ENCODE measurements at regions not wholly inside any gene's neighbourhood (a gene's known extent, or its start where the extent isn't known, plus 50 kb on each side); places are given as distances from the start of the nearest gene placed in this dataset.
"Not testable (repeated sequence)": the region's sequence is repeated elsewhere in the genome, so short reads cannot be mapped to it uniquely, and the experiment has no call there.

DNA sequence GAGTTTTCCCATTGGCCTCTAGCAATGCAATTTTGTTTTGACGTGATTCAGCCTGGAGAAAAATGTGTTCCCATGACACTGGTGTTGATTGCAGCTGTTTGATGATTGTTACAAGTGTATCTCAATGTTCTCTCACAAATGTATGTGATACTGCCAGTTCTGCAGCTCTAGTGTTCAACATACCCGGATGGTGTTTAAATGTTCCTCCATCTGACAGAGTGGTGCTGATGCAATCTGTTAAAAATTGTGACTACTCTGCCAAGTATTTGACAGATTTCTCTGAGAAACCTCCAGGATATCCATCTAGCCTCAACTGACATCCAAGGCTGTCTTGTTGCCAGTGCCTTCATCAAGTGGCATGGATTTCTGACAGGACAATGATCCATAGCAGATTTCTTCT is 657.2 kb upstream of the DIAPH2 start:
- FAIRE-seq (no peak), DNase-seq (no peak)
- no peaks in the 10 kb centered on the region for H3K4me1 ChIP-seq (ENCODE audit: control insufficient read depth in 3 of 3, insufficient read depth in 2 of 3, low read depth in 1 of 3, low read length in 2 of 3)
- no peak overlapping the region for H3K27ac ChIP-seq (ENCODE audit: low read depth in 1 of 3, low read length in 2 of 3)
- no peaks in the 10 kb centered on the region for H3K36me3 ChIP-seq (ENCODE audit: control insufficient read depth in 3 of 3, insufficient read depth in 2 of 3, low read depth in 1 of 3, low read length in 3 of 3)
- H3K9me3 ChIP-seq (ENCODE audit: control insufficient read depth in 2 of 2, insufficient read depth in 1 of 2, low read depth in 1 of 2, low read length in 1 of 2), result no peaks in the 10 kb centered on the region
- 58 to 69% (median 63%) methylated on average over 2 of the region's 2 CpGs for WGBS, 3 donors
- no peak overlapping the region for H3K4me3 ChIP-seq (ENCODE audit: low read depth in 1 of 3, low read length in 3 of 3)
- H3K27me3 ChIP-seq (ENCODE audit: control insufficient read depth in 3 of 3, insufficient read depth in 3 of 3, low read length in 3 of 3), result no peaks in the 10 kb centered on the region

DNA sequence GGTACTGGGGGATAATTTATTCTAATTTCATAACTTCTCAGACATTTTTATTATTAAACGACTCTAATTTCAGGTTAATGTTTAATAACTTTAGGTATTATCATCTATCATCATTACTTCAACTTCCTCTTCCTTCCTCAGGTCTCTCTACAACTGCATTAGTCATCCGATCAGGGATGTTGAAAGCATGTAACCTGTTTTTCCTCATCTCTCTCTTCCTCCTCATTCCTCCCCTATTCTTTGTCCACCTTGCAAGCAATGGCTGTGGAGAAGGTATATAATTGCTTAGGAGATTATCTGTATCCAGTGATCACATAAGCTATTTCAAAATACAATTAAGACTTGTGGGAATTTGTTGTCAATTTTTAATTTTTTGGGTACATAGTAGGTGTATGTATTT is 632.6 kb upstream of the DIAPH2 start:
- DNase-seq, result no peak
- no peaks in the 10 kb centered on the region for H3K27me3 ChIP-seq (ENCODE audit: control insufficient read depth in 3 of 3, insufficient read depth in 3 of 3, low read length in 3 of 3)
- H3K27ac ChIP-seq (ENCODE audit: low read depth in 1 of 3, low read length in 2 of 3), result no peak overlapping the region
- no peaks in the 10 kb centered on the region for H3K36me3 ChIP-seq (ENCODE audit: control insufficient read depth in 3 of 3, insufficient read depth in 2 of 3, low read depth in 1 of 3, low read length in 3 of 3)
- no peak for FAIRE-seq
- no peaks in the 10 kb centered on the region for H3K9me3 ChIP-seq (ENCODE audit: control insufficient read depth in 2 of 2, insufficient read depth in 1 of 2, low read depth in 1 of 2, low read length in 1 of 2)
- 42 to 62% (median 44%) methylated on average over 2 of the region's 2 CpGs for WGBS, 3 donors
- no peaks in the 10 kb centered on the region for H3K4me1 ChIP-seq (ENCODE audit: control insufficient read depth in 3 of 3, insufficient read depth in 2 of 3, low read depth in 1 of 3, low read length in 2 of 3)
- no peak overlapping the region for H3K4me3 ChIP-seq (ENCODE audit: low read depth in 1 of 3, low read length in 3 of 3)

DNA sequence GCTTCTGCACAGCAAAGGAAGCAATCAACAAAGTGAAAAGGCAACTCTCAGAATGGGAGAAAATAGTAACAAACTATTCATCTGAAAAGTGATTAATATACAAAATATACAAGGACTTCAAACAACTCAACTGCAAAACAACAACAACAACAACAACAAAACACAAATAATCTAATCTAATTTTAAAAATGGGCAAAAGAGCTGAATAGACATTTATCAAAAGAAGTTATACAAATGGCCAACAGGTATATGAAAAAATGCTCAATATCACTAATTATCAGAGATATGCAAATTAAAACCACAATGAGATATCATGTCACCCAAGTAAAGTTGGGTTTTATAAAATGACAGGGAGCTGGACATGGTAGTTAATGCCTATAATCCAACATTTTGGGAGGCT is 602.8 kb upstream of the DIAPH2 start:
- Histone ChIP-seq H3K4me1 (ENCODE audit: control insufficient read depth in 3 of 3, insufficient read depth in 2 of 3, low read depth in 1 of 3, low read length in 2 of 3) (no peaks in the 10 kb centered on the region), H3K27ac (ENCODE audit: low read depth in 1 of 3, low read length in 2 of 3) (no peak overlapping the region), H3K27me3 (ENCODE audit: control insufficient read depth in 3 of 3, insufficient read depth in 3 of 3, low read length in 3 of 3) (no peaks in the 10 kb centered on the region), H3K36me3 (ENCODE audit: control insufficient read depth in 3 of 3, insufficient read depth in 2 of 3, low read depth in 1 of 3, low read length in 3 of 3) (no peaks in the 10 kb centered on the region), H3K9me3 (ENCODE audit: control insufficient read depth in 2 of 2, insufficient read depth in 1 of 2, low read depth in 1 of 2, low read length in 1 of 2) (no peaks in the 10 kb centered on the region), H3K4me3 (ENCODE audit: low read depth in 1 of 3, low read length in 3 of 3) (no peak overlapping the region)
- FAIRE-seq (no peak), DNase-seq (no peak)

DNA sequence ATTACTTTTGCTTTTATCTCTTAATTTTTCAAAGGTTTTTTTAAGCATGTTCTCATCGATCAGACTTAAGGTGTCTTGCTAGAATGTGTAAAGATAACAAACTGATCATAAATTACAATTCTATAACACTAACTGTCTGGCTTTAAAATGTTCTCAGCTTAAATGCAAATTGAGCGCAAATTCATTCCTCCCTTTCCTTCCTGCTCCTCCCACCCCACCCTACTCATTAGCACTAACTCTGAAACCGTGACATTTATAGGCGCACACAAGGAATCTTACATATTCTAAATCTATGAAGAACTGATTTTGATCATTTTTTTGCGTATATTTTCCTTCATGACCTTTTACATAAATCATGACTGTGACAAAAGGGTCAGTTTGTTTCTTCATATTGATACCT is 590.0 kb upstream of the DIAPH2 start:
- FAIRE-seq (no peak), DNase-seq (no peak)
- Histone ChIP-seq H3K4me1 (ENCODE audit: control insufficient read depth in 3 of 3, insufficient read depth in 2 of 3, low read depth in 1 of 3, low read length in 2 of 3) (no peaks in the 10 kb centered on the region), H3K9me3 (ENCODE audit: control insufficient read depth in 2 of 2, insufficient read depth in 1 of 2, low read depth in 1 of 2, low read length in 1 of 2) (no peaks in the 10 kb centered on the region), H3K36me3 (ENCODE audit: control insufficient read depth in 3 of 3, insufficient read depth in 2 of 3, low read depth in 1 of 3, low read length in 3 of 3) (no peaks in the 10 kb centered on the region), H3K4me3 (ENCODE audit: low read depth in 1 of 3, low read length in 3 of 3) (no peak overlapping the region), H3K27ac (ENCODE audit: low read depth in 1 of 3, low read length in 2 of 3) (no peak overlapping the region), H3K27me3 (ENCODE audit: control insufficient read depth in 3 of 3, insufficient read depth in 3 of 3, low read length in 3 of 3) (no peaks in the 10 kb centered on the region)
- WGBS, 3 donors, result 76 to 90% (median 78%) methylated on average over 5 of the region's 5 CpGs

DNA sequence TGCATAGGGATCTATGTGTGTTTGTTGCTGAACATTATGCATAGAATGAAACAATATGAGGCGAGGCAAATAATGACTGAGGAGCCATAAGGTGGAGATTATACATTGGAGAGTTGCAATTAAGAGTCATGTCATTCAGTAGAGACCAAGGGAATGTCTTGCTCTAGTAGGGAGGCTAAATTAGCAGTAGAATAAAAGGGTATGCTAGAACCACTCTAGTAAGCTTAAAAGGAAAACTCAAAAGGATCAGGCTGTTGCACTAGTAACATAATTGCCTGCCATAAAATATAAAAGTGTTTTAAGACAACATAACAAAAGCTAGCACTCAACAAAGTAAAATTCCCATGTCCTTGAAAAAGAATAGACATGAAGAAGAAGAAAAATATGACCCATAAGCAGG is 586.2 kb upstream of the DIAPH2 start:
- WGBS, 3 donors, result 59 to 93% (median 63%) methylated on average over 1 of the region's 1 CpG
- H3K4me1 ChIP-seq (ENCODE audit: control insufficient read depth in 3 of 3, insufficient read depth in 2 of 3, low read depth in 1 of 3, low read length in 2 of 3), result no peaks in the 10 kb centered on the region
- no peak overlapping the region for H3K4me3 ChIP-seq (ENCODE audit: low read depth in 1 of 3, low read length in 3 of 3)
- DNase-seq (no peak), FAIRE-seq (no peak)
- H3K9me3 ChIP-seq (ENCODE audit: control insufficient read depth in 2 of 2, insufficient read depth in 1 of 2, low read depth in 1 of 2, low read length in 1 of 2), result peaks cover 0 to 3% of the 10 kb centered on the region in 2 donors
- H3K27me3 ChIP-seq (ENCODE audit: control insufficient read depth in 3 of 3, insufficient read depth in 3 of 3, low read length in 3 of 3), result no peaks in the 10 kb centered on the region
- no peaks in the 10 kb centered on the region for H3K36me3 ChIP-seq (ENCODE audit: control insufficient read depth in 3 of 3, insufficient read depth in 2 of 3, low read depth in 1 of 3, low read length in 3 of 3)
- H3K27ac ChIP-seq (ENCODE audit: low read depth in 1 of 3, low read length in 2 of 3), result no peak overlapping the region

DNA sequence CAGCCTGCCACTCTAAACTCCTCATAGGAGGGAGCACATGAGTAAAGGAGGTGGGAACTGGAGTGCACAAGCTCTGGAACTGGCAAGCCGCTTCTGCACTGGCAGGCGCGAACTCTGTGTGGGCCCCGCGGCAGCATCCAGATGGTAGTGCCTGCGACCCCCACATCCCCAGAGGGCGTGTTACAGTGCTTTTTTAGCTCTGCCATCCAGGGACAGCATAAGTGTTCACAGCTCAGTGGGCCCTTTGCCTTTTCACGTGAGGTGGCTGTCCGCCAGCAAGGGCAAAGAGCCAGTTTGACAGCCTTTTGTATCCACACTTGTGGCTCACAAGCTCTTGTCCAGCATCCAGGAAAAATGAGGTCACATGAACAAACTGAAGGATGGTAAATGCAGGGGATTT is 581.6 kb upstream of the DIAPH2 start:
- Histone ChIP-seq H3K27ac (ENCODE audit: low read depth in 1 of 3, low read length in 2 of 3) (no peak overlapping the region), H3K4me1 (ENCODE audit: control insufficient read depth in 3 of 3, insufficient read depth in 2 of 3, low read depth in 1 of 3, low read length in 2 of 3) (no peaks in the 10 kb centered on the region), H3K36me3 (ENCODE audit: control insufficient read depth in 3 of 3, insufficient read depth in 2 of 3, low read depth in 1 of 3, low read length in 3 of 3) (no peaks in the 10 kb centered on the region), H3K27me3 (ENCODE audit: control insufficient read depth in 3 of 3, insufficient read depth in 3 of 3, low read length in 3 of 3) (no peaks in the 10 kb centered on the region), H3K9me3 (ENCODE audit: control insufficient read depth in 2 of 2, insufficient read depth in 1 of 2, low read depth in 1 of 2, low read length in 1 of 2) (peaks cover 0 to 3% of the 10 kb centered on the region in 2 donors), H3K4me3 (ENCODE audit: low read depth in 1 of 3, low read length in 3 of 3) (no peak overlapping the region)
- no peak for DNase-seq
- no peak for FAIRE-seq
- WGBS, 3 donors, result 86 to 90% (median 87%) methylated on average over 9 of the region's 9 CpGs

DNA sequence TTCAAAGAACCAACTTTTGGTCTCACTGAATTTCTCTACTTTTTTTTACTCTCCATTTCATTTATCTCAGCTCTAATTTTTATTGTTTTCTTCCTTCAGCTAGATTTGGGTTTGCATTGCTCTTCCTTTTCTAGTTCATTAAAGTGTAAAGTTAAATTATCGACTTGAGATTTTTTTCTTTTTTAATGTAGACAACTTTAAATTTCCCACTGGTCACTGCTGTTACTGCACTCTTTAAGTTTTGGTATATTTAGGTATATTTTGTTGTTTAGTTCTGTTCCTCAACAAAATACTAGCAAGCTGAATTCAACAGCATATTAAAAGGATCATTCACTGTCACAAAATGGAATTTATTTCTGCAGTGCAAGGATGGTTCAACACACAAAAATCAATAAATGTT is 572.0 kb upstream of the DIAPH2 start:
- no peaks in the 10 kb centered on the region for H3K9me3 ChIP-seq (ENCODE audit: control insufficient read depth in 2 of 2, insufficient read depth in 1 of 2, low read depth in 1 of 2, low read length in 1 of 2)
- no peaks in the 10 kb centered on the region for H3K4me1 ChIP-seq (ENCODE audit: control insufficient read depth in 3 of 3, insufficient read depth in 2 of 3, low read depth in 1 of 3, low read length in 2 of 3)
- DNase-seq (no peak), FAIRE-seq (peak; percentile 5)
- no peak overlapping the region for H3K27ac ChIP-seq (ENCODE audit: low read depth in 1 of 3, low read length in 2 of 3)
- 57 to 89% (median 71%) methylated on average over 1 of the region's 1 CpG for WGBS, 3 donors
- no peak overlapping the region for H3K4me3 ChIP-seq (ENCODE audit: low read depth in 1 of 3, low read length in 3 of 3)
- no peaks in the 10 kb centered on the region for H3K27me3 ChIP-seq (ENCODE audit: control insufficient read depth in 3 of 3, insufficient read depth in 3 of 3, low read length in 3 of 3)
- H3K36me3 ChIP-seq (ENCODE audit: control insufficient read depth in 3 of 3, insufficient read depth in 2 of 3, low read depth in 1 of 3, low read length in 3 of 3), result no peaks in the 10 kb centered on the region

DNA sequence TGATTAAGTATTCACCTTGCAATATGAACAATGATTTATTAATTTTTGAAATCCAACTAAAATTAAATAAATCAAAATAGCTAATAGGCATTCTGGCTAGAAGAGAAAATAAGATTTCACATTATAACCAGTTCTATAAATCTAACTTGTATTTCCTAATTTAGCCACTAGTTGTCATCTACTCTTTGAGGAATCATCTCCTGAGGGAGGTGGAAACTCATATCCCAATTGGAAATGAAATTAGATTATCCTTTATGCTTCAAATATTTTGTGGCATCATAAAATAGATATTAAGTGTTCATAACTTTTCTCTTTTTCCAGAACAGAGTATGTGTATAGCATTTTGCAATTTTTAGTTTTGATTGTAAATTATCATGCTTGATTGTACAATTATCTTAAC is 558.5 kb upstream of the DIAPH2 start:
- H3K4me3 ChIP-seq (ENCODE audit: low read depth in 1 of 3, low read length in 3 of 3), result no peak overlapping the region
- no peaks in the 10 kb centered on the region for H3K4me1 ChIP-seq (ENCODE audit: control insufficient read depth in 3 of 3, insufficient read depth in 2 of 3, low read depth in 1 of 3, low read length in 2 of 3)
- H3K9me3 ChIP-seq (ENCODE audit: control insufficient read depth in 2 of 2, insufficient read depth in 1 of 2, low read depth in 1 of 2, low read length in 1 of 2), result no peaks in the 10 kb centered on the region
- H3K27me3 ChIP-seq (ENCODE audit: control insufficient read depth in 3 of 3, insufficient read depth in 3 of 3, low read length in 3 of 3), result no peaks in the 10 kb centered on the region
- no peak for DNase-seq
- FAIRE-seq, result no peak
- H3K27ac ChIP-seq (ENCODE audit: low read depth in 1 of 3, low read length in 2 of 3), result no peak overlapping the region
- H3K36me3 ChIP-seq (ENCODE audit: control insufficient read depth in 3 of 3, insufficient read depth in 2 of 3, low read depth in 1 of 3, low read length in 3 of 3), result no peaks in the 10 kb centered on the region

DNA sequence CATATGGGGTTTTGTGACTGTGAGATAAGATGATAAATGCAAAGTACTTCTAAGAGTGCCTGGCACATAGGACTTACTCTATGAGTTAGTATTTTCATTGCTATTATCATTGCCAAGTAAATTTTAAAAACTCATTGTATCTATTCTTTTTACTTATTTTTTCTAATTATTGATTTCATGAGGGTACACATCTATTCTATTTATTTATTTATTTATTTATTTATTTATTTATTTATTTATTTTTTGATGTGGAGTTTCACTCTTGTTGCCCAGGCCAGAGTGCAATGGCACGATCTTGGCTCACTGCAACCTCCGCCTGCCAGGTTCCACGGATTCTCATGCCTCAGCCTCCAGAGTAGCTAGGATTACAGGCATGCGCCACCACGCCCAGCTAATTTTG is 556.6 kb upstream of the DIAPH2 start:
- not testable (repeated sequence) for H3K27me3 ChIP-seq (ENCODE audit: control insufficient read depth in 3 of 3, insufficient read depth in 3 of 3, low read length in 3 of 3); FAIRE-seq; H3K9me3 ChIP-seq (ENCODE audit: control insufficient read depth in 2 of 2, insufficient read depth in 1 of 2, low read depth in 1 of 2, low read length in 1 of 2); H3K27ac ChIP-seq (ENCODE audit: low read depth in 1 of 3, low read length in 2 of 3); H3K36me3 ChIP-seq (ENCODE audit: control insufficient read depth in 3 of 3, insufficient read depth in 2 of 3, low read depth in 1 of 3, low read length in 3 of 3); DNase-seq; H3K4me3 ChIP-seq (ENCODE audit: low read depth in 1 of 3, low read length in 3 of 3); H3K4me1 ChIP-seq (ENCODE audit: control insufficient read depth in 3 of 3, insufficient read depth in 2 of 3, low read depth in 1 of 3, low read length in 2 of 3)
- 91 to 98% (median 96%) methylated on average over 5 of the region's 5 CpGs for WGBS, 3 donors
